Breast epithelium (tissue), 3 donors: ENCODE measurements at regions not wholly inside any gene's neighbourhood (a gene's known extent, or its start where the extent isn't known, plus 50 kb on each side); places are given as distances from the start of the nearest gene placed in this dataset.

ENCODE experiments used
- CTCF ChIP-seq, 3 donors: fragments of 450-650 bp; IDR thresholded peaks; one replicate each; pipeline ENCODE4 v1.5.1; 2016 to 2017; ENCODE audit warnings: antibody characterized with exemption in 3 of 3, mild to moderate bottlenecking in 3 of 3, moderate library complexity in 3 of 3
- POLR2AphosphoS5 ChIP-seq, 3 donors: sonication (generic); formaldehyde crosslinking; IDR thresholded peaks; one replicate each; pipeline ENCODE4 v1.6.1; 2017; ENCODE audit warnings: antibody characterized with exemption in 3 of 3

GRCh38 chr14:71437870-71438269 is 494.4 kb upstream of the RGS6 start:
- no peak for TF ChIP-seq CTCF (IDR thresholded peaks at IDR 0.05)
- no peak for TF ChIP-seq POLR2AphosphoS5 (IDR thresholded peaks at IDR 0.05)
